Muscle layer of colon (tissue), 2 donors: ENCODE measurements at regions not wholly inside any gene's neighbourhood (a gene's known extent, or its start where the extent isn't known, plus 50 kb on each side); places are given as distances from the start of the nearest gene placed in this dataset.
"Not testable (repeated sequence)": the region's sequence is repeated elsewhere in the genome, so short reads cannot be mapped to it uniquely, and the experiment has no call there.

ENCODE experiments used
- H3K27ac ChIP-seq: one replicate; pipeline ENCODE4 v1.7.0; 2013; ENCODE audit warnings: low read depth, mild to moderate bottlenecking, low read length, moderate library complexity
- H3K27me3 ChIP-seq, 2 donors: one replicate each; pipeline ENCODE4 v1.7.0; 2013; ENCODE audit warnings: low read length in 2 of 2, mild to moderate bottlenecking in 2 of 2; ENCODE audit not compliant: insufficient read depth in 2 of 2, control insufficient read depth in 1 of 2
- H3K36me3 ChIP-seq: one replicate; pipeline ENCODE4 v1.7.0; 2013; ENCODE audit warnings: mild to moderate bottlenecking, low read length; ENCODE audit not compliant: insufficient read depth
- H3K4me1 ChIP-seq: one replicate; pipeline ENCODE4 v1.7.0; 2013; ENCODE audit warnings: mild to moderate bottlenecking, low read length; ENCODE audit not compliant: insufficient read depth
- H3K4me3 ChIP-seq, 2 donors: one replicate each; pipeline ENCODE4 v1.7.0; 2013; ENCODE audit warnings: low read length in 2 of 2, low read depth in 1 of 2, mild to moderate bottlenecking in 1 of 2, moderate library complexity in 1 of 2
- H3K9ac ChIP-seq: one replicate; pipeline ENCODE4 v1.7.0; 2013; ENCODE audit warnings: low read length
- H3K9me3 ChIP-seq: one replicate; pipeline ENCODE4 v1.7.0; 2013; ENCODE audit warnings: mild to moderate bottlenecking, low read length
- donor health status: abdominal sarcoma.
- donor health status: Adenocarcinoma of cecum.

GRCh38 chr18:1152958-1153357, 248.3 kb downstream of the ADCYAP1 start:
- not testable (repeated sequence) for H3K27ac ChIP-seq, H3K4me1 ChIP-seq

GRCh38 chr18:1173593-1173992, 268.9 kb downstream of the ADCYAP1 start:
- no peak overlapping the region for H3K27ac ChIP-seq
- H3K9ac ChIP-seq: no peak overlapping the region
- H3K4me1 ChIP-seq: no peaks in the 10 kb centered on the region
- no peaks in the 10 kb centered on the region for H3K36me3 ChIP-seq
- H3K27me3 ChIP-seq: no peaks in the 10 kb centered on the region
- H3K4me3 ChIP-seq: no peak overlapping the region
- H3K9me3 ChIP-seq: no peaks in the 10 kb centered on the region

More at GRCh38 chr18:1152958-1153357, 248.3 kb downstream of the ADCYAP1 start:
- H3K36me3 ChIP-seq, H3K9ac ChIP-seq, H3K27me3 ChIP-seq, H3K9me3 ChIP-seq, H3K4me3 ChIP-seq: not testable (repeated sequence)

- Histone ChIP-seq H3K4me1 (no peaks in the 10 kb centered on the region), H3K4me3 (no peak overlapping the region), H3K9me3 (no peaks in the 10 kb centered on the region), H3K9ac (no peak overlapping the region), H3K36me3 (no peaks in the 10 kb centered on the region), H3K27me3 (no peaks in the 10 kb centered on the region), H3K27ac (no peak overlapping the region)
Observed at GRCh38 chr18:1177232-1177631, 272.6 kb downstream of the ADCYAP1 start.

GRCh38 chr18:1191341-1191740, 286.7 kb downstream of the ADCYAP1 start:
- no peaks in the 10 kb centered on the region for H3K9me3 ChIP-seq
- H3K4me3 ChIP-seq: no peak overlapping the region
- no peaks in the 10 kb centered on the region for H3K4me1 ChIP-seq
- H3K36me3 ChIP-seq: no peaks in the 10 kb centered on the region
- no peak overlapping the region for H3K27ac ChIP-seq
- H3K27me3 ChIP-seq: no peaks in the 10 kb centered on the region
- H3K9ac ChIP-seq: no peak overlapping the region

GRCh38 chr18:1213126-1213525, 308.5 kb downstream of the ADCYAP1 start:
- no peak overlapping the region for H3K27ac ChIP-seq
- no peaks in the 10 kb centered on the region for H3K27me3 ChIP-seq
- H3K9me3 ChIP-seq: no peaks in the 10 kb centered on the region
- no peak overlapping the region for H3K4me3 ChIP-seq
- H3K9ac ChIP-seq: no peak overlapping the region
- H3K36me3 ChIP-seq: no peaks in the 10 kb centered on the region
- no peaks in the 10 kb centered on the region for H3K4me1 ChIP-seq

- no peak overlapping the region for H3K9ac ChIP-seq
- H3K4me3 ChIP-seq: no peak overlapping the region
- H3K9me3 ChIP-seq: no peaks in the 10 kb centered on the region
- H3K27ac ChIP-seq: no peak overlapping the region
- no peaks in the 10 kb centered on the region for H3K27me3 ChIP-seq
- no peaks in the 10 kb centered on the region for H3K4me1 ChIP-seq
- H3K36me3 ChIP-seq: no peaks in the 10 kb centered on the region
Observed at GRCh38 chr18:1222880-1223279, 318.2 kb downstream of the ADCYAP1 start.

- H3K9ac ChIP-seq: no peak overlapping the region
- H3K27ac ChIP-seq: no peak overlapping the region
- H3K36me3 ChIP-seq: no peaks in the 10 kb centered on the region
- H3K27me3 ChIP-seq: no peaks in the 10 kb centered on the region
- H3K9me3 ChIP-seq: no peaks in the 10 kb centered on the region
- H3K4me1 ChIP-seq: no peaks in the 10 kb centered on the region
- H3K4me3 ChIP-seq: no peak overlapping the region
Observed at GRCh38 chr18:1227025-1227424, 322.4 kb downstream of the ADCYAP1 start.

GRCh38 chr18:1229634-1230033, 325.0 kb downstream of the ADCYAP1 start:
- H3K9ac ChIP-seq: no peak overlapping the region
- no peak overlapping the region for H3K27ac ChIP-seq
- no peaks in the 10 kb centered on the region for H3K36me3 ChIP-seq
- H3K27me3 ChIP-seq: no peaks in the 10 kb centered on the region
- no peaks in the 10 kb centered on the region for H3K9me3 ChIP-seq
- no peak overlapping the region for H3K4me3 ChIP-seq
- H3K4me1 ChIP-seq: no peaks in the 10 kb centered on the region

GRCh38 chr18:1232867-1233266, 328.2 kb downstream of the ADCYAP1 start:
- no peaks in the 10 kb centered on the region for H3K36me3 ChIP-seq
- H3K9me3 ChIP-seq: no peaks in the 10 kb centered on the region
- no peak overlapping the region for H3K27ac ChIP-seq
- no peak overlapping the region for H3K9ac ChIP-seq
- H3K4me3 ChIP-seq: no peak overlapping the region
- no peaks in the 10 kb centered on the region for H3K4me1 ChIP-seq
- no peaks in the 10 kb centered on the region for H3K27me3 ChIP-seq

- H3K27me3 ChIP-seq: no peaks in the 10 kb centered on the region
- no peak overlapping the region for H3K9ac ChIP-seq
- no peaks in the 10 kb centered on the region for H3K9me3 ChIP-seq
- no peaks in the 10 kb centered on the region for H3K36me3 ChIP-seq
- H3K27ac ChIP-seq: no peak overlapping the region
- H3K4me3 ChIP-seq: no peak overlapping the region
- no peaks in the 10 kb centered on the region for H3K4me1 ChIP-seq
Observed at GRCh38 chr18:1240701-1241100, 336.0 kb downstream of the ADCYAP1 start.

- Histone ChIP-seq H3K9ac (no peak overlapping the region), H3K9me3 (no peaks in the 10 kb centered on the region), H3K27me3 (no peaks in the 10 kb centered on the region), H3K4me1 (no peaks in the 10 kb centered on the region), H3K27ac (no peak overlapping the region), H3K36me3 (no peaks in the 10 kb centered on the region), H3K4me3 (no peak overlapping the region)
Observed at GRCh38 chr18:1244397-1245122, 339.9 kb downstream of the ADCYAP1 start.

- Histone ChIP-seq H3K27me3 (no peaks in the 10 kb centered on the region), H3K9me3 (no peaks in the 10 kb centered on the region), H3K4me1 (no peaks in the 10 kb centered on the region), H3K36me3 (no peaks in the 10 kb centered on the region), H3K27ac (no peak overlapping the region), H3K9ac (no peak overlapping the region), H3K4me3 (no peak overlapping the region)
Observed at GRCh38 chr18:1246827-1247226, 342.2 kb downstream of the ADCYAP1 start.
